ENCODE measurements at regions not wholly inside any gene's neighbourhood (a gene's known extent, or its start where the extent isn't known, plus 50 kb on each side); places are given as distances from the start of the nearest gene placed in this dataset.

- TF ChIP-seq CTCF (IDR thresholded peaks at IDR 0.05) = no peak
- TF ChIP-seq POLR2A (IDR thresholded peaks at IDR 0.05) = no peak
Measured at GRCh38 chr18:29838556-29838955, 1204.0 kb downstream of the DSC3 start.
